Panc1 (cell line): ENCODE measurements at regions not wholly inside any gene's neighbourhood (a gene's known extent, or its start where the extent isn't known, plus 50 kb on each side); places are given as distances from the start of the nearest gene placed in this dataset.

Experiments used
- ATAC-seq: fragments of 200-7000 bp; cut with Tn5 transposase; 2 replicates; pipeline ENCODE4 v1.9.1; 2020; ENCODE audit warnings: mild to moderate bottlenecking, moderate library complexity
- BruUV-seq: library from RNA; stranded (reverse); fragments of 400-500 nt; replicated peaks from 2 replicates; lab custom pipeline; 2021; lab: Mats Ljungman, UMichigan
- CTCF ChIA-PET: fragments of 300-600 bp; sonication (Branson Sonifier 250); formaldehyde crosslinking; loops from one replicate; lab custom pipeline; 2022; ENCODE audit warnings: antibody characterized with exemption; lab: Charles Lee
- POLR2A ChIA-PET: fragments of 300-600 bp; sonication (Branson Sonifier 250); formaldehyde crosslinking; loops from one replicate; lab custom pipeline; 2022; ENCODE audit warnings: antibody characterized with exemption; lab: Charles Lee
- DNase-seq: peaks from one replicate; pipeline ENCODE4 v3.0.0-alpha.2; 2010; ENCODE audit warnings: low read depth, low spot score
- H3K27ac ChIP-seq: 2 replicates; pipeline ENCODE4 v1.5.1; 2011; ENCODE audit warnings: mild to moderate bottlenecking, low read length, inconsistent platforms
- H3K27me3 ChIP-seq: fragments of 200-500 bp; sonication (Bioruptor generic); 2 replicates; pipeline ENCODE4 v1.6.0; 2014; ENCODE audit warnings: low read length, inconsistent platforms; ENCODE audit not compliant: control insufficient read depth, insufficient read depth
- H3K36me3 ChIP-seq: fragments of 200-500 bp; sonication (Bioruptor generic); 2 replicates; pipeline ENCODE4 v1.5.1; 2014; ENCODE audit warnings: inconsistent platforms, mild to moderate bottlenecking, low read length, moderate library complexity; ENCODE audit not compliant: control insufficient read depth, insufficient read depth
- H3K4me1 ChIP-seq: 2 replicates; pipeline ENCODE4 v1.5.1; 2011; ENCODE audit warnings: inconsistent platforms, mild to moderate bottlenecking, low read length, moderate library complexity; ENCODE audit not compliant: control insufficient read depth, insufficient read depth
- H3K4me3 ChIP-seq, 2 experiments: 2 replicates each; pipeline ENCODE4 v1.5.1; 2011 to 2012; ENCODE audit warnings: low read depth in 2 of 2, low read length in 2 of 2, mild to moderate bottlenecking in 2 of 2, inconsistent platforms in 1 of 2, moderate library complexity in 1 of 2
- H3K9me3 ChIP-seq: fragments of 200-500 bp; sonication (Bioruptor generic); 2 replicates; pipeline ENCODE4 v1.5.1; 2014; ENCODE audit warnings: low read depth, mild to moderate bottlenecking, inconsistent platforms, low read length, moderate library complexity; ENCODE audit not compliant: control insufficient read depth, insufficient read depth
- POLR2AphosphoS5 ChIP-seq: IDR thresholded peaks from 2 replicates; pipeline ENCODE4 v1.6.1; 2012; ENCODE audit warnings: mild to moderate bottlenecking, low read depth, low read length, moderate library complexity
- SIN3A ChIP-seq: IDR thresholded peaks from 2 replicates; pipeline ENCODE4 v1.6.1; 2012; ENCODE audit warnings: low read depth, mild to moderate bottlenecking, low read length, moderate library complexity, borderline replicate concordance; ENCODE audit not compliant: insufficient read depth
- TCF7L2 ChIP-seq: IDR thresholded peaks from 2 replicates; pipeline ENCODE4 v1.6.1; 2011; ENCODE audit warnings: mild to moderate bottlenecking, low read depth, low read length, inconsistent platforms
- in situ Hi-C: cut with HindIII; loops from 2 replicates; pipeline ENCODE4 v1.10.0; 2016; ENCODE audit warnings: low sequenced_read_pairs, low pct_unique_long_range_greater_than_20kb
- intact Hi-C: fragments of 100-400 bp; cut with micrococcal nuclease; formaldehyde crosslinking; loops from one replicate; pipeline ENCODE4 v1.10.0; 2022; ENCODE audit not compliant: unreplicated experiment
- TF ChIP-seq, protein P1 (sequence below), 2 experiments: IDR thresholded peaks; 2 replicates each; pipeline ENCODE4 v1.6.1; 2011 to 2012; ENCODE audit warnings: low read depth in 2 of 2, control low read depth in 1 of 2, low read length in 1 of 2, mild to moderate bottlenecking in 1 of 2, moderate library complexity in 1 of 2; ENCODE audit not compliant: insufficient read depth in 1 of 2
- TF ChIP-seq, protein P2 (sequence below): fragments of 450-650 bp; IDR thresholded peaks from 2 replicates; pipeline ENCODE4 v1.5.1; 2017; ENCODE audit warnings: mild to moderate bottlenecking

DNA sequence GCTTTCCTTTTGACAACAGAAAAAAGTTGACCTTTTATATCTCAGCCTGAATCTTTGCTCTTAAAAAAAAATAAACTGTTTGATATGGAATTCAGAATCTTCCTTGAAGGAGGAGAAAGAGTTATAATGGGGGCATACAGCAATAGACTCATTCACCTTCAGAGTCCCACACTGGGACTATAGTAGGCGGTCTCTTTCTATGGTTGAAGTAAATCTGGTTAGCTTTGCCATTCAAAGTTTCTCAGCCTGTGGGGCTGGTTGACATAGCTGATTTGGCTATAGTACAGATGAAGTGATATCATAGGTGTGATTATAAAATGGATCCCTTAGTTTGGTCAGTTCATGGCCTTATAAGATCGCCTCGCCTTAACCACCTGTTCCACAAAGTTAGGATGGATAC, 156.2 kb downstream of the SH2D1A start:
- Histone ChIP-seq H3K9me3 (no peaks in the 10 kb centered on the region), H3K36me3 (no peaks in the 10 kb centered on the region), H3K27me3 (no peaks in the 10 kb centered on the region), H3K4me3 (no peak overlapping the region), H3K4me1 (no peaks in the 10 kb centered on the region), H3K27ac (no peak overlapping the region)
- ChIA-PET POLR2A (no interaction called here), CTCF (no interaction called here)
- intact Hi-C loops (no loop called here), in situ Hi-C loops (no loop called here)
- TF ChIP-seq POLR2AphosphoS5 (no peak), SIN3A (no peak), TCF7L2 (no peak)
- TF ChIP-seq, protein P1, sequence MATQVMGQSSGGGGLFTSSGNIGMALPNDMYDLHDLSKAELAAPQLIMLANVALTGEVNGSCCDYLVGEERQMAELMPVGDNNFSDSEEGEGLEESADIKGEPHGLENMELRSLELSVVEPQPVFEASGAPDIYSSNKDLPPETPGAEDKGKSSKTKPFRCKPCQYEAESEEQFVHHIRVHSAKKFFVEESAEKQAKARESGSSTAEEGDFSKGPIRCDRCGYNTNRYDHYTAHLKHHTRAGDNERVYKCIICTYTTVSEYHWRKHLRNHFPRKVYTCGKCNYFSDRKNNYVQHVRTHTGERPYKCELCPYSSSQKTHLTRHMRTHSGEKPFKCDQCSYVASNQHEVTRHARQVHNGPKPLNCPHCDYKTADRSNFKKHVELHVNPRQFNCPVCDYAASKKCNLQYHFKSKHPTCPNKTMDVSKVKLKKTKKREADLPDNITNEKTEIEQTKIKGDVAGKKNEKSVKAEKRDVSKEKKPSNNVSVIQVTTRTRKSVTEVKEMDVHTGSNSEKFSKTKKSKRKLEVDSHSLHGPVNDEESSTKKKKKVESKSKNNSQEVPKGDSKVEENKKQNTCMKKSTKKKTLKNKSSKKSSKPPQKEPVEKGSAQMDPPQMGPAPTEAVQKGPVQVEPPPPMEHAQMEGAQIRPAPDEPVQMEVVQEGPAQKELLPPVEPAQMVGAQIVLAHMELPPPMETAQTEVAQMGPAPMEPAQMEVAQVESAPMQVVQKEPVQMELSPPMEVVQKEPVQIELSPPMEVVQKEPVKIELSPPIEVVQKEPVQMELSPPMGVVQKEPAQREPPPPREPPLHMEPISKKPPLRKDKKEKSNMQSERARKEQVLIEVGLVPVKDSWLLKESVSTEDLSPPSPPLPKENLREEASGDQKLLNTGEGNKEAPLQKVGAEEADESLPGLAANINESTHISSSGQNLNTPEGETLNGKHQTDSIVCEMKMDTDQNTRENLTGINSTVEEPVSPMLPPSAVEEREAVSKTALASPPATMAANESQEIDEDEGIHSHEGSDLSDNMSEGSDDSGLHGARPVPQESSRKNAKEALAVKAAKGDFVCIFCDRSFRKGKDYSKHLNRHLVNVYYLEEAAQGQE (IDR thresholded peaks at IDR 0.05; ENCODE audit: insufficient read depth in 1 of 2, low read depth in 2 of 2, low read length in 1 of 2): no peak
- TF ChIP-seq, protein P2, sequence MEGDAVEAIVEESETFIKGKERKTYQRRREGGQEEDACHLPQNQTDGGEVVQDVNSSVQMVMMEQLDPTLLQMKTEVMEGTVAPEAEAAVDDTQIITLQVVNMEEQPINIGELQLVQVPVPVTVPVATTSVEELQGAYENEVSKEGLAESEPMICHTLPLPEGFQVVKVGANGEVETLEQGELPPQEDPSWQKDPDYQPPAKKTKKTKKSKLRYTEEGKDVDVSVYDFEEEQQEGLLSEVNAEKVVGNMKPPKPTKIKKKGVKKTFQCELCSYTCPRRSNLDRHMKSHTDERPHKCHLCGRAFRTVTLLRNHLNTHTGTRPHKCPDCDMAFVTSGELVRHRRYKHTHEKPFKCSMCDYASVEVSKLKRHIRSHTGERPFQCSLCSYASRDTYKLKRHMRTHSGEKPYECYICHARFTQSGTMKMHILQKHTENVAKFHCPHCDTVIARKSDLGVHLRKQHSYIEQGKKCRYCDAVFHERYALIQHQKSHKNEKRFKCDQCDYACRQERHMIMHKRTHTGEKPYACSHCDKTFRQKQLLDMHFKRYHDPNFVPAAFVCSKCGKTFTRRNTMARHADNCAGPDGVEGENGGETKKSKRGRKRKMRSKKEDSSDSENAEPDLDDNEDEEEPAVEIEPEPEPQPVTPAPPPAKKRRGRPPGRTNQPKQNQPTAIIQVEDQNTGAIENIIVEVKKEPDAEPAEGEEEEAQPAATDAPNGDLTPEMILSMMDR: no peak
- DNase-seq (no peak), ATAC-seq (no peak)
- no TSS peak for BruUV-seq

DNA sequence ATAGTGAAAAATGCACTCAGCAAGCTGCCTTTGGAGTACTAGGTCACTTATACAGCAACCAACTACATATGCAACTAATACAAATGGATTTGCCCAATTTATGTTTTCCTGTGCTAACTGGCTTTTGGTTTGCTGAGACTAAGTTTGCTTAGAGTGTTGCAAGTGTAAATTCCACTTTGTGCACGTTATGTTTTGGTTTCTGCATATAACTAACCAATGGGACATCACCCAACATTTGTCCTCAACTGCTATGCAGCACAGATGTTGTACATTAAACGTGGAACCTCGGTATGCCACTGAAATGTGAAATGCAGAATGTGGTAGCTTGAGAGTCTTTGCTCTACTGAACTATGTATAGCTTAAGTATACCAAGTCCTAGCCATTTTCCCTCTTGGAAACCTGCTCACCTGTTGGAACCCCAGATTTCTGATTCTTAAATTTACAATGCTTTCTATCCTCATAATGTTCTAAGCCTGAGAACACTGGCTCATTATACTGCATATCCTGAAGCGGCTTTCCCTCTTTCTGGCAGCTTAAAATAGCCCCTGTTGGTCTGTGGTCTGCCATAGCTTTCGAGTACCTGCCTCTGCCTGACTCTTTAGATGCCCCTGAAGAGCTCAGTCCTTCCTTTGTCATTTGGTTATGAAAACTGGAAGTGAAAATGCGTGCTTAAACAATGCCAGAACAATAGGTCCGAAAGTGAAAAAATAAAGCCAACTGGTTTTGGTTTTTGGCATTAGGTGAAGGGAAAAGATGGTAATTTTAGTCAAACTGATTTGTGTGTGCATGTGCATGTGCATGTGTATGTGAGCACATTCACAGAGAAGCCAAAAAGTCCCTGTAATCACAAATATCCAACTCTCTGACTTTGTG, 158.0 kb downstream of the SH2D1A start:
- POLR2A ChIA-PET: no interaction called here
- TF ChIP-seq SIN3A: no peak
- TF ChIP-seq, protein P2: no peak
- no peak for TF ChIP-seq POLR2AphosphoS5
- TF ChIP-seq, protein P1 (IDR thresholded peaks at IDR 0.05; ENCODE audit: insufficient read depth in 1 of 2, low read depth in 2 of 2, low read length in 1 of 2): no peak
- no peak for TF ChIP-seq TCF7L2

More for the DNA sequence above, 158.0 kb downstream of the SH2D1A start:
- Histone ChIP-seq H3K36me3 (no peaks in the 10 kb centered on the region), H3K4me3 (no peak overlapping the region), H3K27me3 (no peaks in the 10 kb centered on the region), H3K27ac (no peak overlapping the region), H3K9me3 (no peaks in the 10 kb centered on the region), H3K4me1 (no peaks in the 10 kb centered on the region)
- BruUV-seq: no TSS peak
- ATAC-seq (no peak), DNase-seq (no peak)
- in situ Hi-C loops: no loop called here
- CTCF ChIA-PET: no interaction called here
- intact Hi-C loops: no loop called here
